ENCODE measurements at regions not wholly inside any gene's neighbourhood (a gene's known extent, or its start where the extent isn't known, plus 50 kb on each side); places are given as distances from the start of the nearest gene placed in this dataset.
A peak's percentile ranks its signal among the peaks of the same experiment; 100 is the strongest.

DNA sequence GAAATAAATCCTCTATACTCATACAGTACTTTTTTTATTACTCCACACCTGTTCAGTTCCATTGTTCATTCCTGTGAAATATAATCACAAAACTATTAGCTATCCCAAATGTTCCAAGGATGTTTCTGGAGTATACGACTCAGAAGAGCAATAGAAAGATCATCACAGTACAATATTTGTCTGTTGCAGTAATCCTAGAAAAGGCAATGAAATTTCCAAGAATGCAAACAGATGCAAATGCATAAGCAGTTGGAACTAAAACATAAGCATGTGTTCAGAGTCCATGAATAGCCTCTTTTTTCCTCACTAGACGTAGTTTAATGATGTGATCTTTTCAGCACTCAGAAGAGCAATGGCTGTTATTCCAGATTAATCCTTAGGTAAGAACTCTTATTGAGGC, 55.2 kb downstream of the RTL3 start:
- no peaks in the 10 kb centered on the region for H3K4me1 ChIP-seq
- no peak overlapping the region for H3K4me3 ChIP-seq
- no peaks in the 10 kb centered on the region for H3K36me3 ChIP-seq
- H3K27me3 ChIP-seq: no peaks in the 10 kb centered on the region
- intact Hi-C loops (cut with DNase I): no loop called here
- H3K27ac ChIP-seq: no peak overlapping the region
- DNase-seq (no peak), ATAC-seq (no peak)
- no peaks in the 10 kb centered on the region for H3K9me3 ChIP-seq
- TF ChIP-seq, protein P1, sequence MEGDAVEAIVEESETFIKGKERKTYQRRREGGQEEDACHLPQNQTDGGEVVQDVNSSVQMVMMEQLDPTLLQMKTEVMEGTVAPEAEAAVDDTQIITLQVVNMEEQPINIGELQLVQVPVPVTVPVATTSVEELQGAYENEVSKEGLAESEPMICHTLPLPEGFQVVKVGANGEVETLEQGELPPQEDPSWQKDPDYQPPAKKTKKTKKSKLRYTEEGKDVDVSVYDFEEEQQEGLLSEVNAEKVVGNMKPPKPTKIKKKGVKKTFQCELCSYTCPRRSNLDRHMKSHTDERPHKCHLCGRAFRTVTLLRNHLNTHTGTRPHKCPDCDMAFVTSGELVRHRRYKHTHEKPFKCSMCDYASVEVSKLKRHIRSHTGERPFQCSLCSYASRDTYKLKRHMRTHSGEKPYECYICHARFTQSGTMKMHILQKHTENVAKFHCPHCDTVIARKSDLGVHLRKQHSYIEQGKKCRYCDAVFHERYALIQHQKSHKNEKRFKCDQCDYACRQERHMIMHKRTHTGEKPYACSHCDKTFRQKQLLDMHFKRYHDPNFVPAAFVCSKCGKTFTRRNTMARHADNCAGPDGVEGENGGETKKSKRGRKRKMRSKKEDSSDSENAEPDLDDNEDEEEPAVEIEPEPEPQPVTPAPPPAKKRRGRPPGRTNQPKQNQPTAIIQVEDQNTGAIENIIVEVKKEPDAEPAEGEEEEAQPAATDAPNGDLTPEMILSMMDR (IDR thresholded peaks at IDR 0.05): no peak

DNA sequence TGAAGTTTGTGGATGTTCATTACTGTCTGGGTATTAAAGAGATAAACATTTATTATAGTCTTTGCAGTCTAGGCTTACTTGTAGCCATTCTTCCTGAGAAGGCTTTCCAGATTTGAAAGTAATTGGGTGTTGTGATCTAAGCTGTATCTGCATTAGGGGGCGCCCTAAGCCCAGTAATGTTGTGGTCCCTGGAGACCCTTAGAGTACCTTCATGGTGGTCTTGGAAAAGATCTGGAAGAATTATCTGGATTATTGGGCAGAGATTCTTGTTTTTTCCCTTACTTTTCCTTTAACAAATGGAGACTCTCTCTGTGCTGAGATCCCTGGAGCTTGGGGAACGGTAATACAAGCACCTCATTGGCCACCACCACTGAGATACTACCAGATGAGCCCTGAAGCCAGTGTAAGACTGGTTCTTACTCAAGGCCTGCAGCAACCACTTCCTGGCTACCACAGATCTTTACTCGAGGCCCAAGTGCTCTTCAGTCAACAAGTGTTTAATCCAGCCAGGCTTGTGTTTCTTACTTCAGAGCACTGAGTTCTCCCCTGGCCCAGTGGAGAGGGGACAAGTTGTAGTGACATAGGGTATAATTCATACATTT, 63.1 kb downstream of the RTL3 start:
- H3K36me3 ChIP-seq: no peaks in the 10 kb centered on the region
- H3K27me3 ChIP-seq: no peaks in the 10 kb centered on the region
- no peaks in the 10 kb centered on the region for H3K9me3 ChIP-seq
- H3K4me1 ChIP-seq: no peaks in the 10 kb centered on the region
- no peak overlapping the region for H3K27ac ChIP-seq
- ATAC-seq (peak; percentile 43), DNase-seq (no peak)
- intact Hi-C loops (cut with DNase I): no loop called here
- TF ChIP-seq, protein P1 (IDR thresholded peaks at IDR 0.05): no peak
- H3K4me3 ChIP-seq: no peak overlapping the region

DNA sequence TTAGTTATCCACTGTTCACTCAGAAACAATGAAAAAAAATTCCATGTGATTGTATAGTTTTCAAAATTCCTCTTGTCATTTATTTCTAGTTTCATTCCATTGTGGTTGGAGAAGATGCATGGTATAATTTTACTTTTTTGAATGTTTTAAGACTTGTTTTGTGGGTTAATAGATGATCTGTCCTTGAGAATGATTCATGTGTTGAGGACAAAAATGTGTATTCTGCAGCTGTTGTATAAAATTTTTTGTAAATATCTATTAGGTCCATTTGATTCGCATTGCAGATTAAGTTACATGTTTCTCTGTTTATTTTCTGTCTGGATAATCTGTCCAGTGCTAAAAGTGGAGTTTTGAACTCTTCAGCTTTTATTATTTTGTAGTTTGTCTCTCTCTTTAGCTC, 65.4 kb downstream of the RTL3 start:
- H3K4me3 ChIP-seq: no peak overlapping the region

DNA sequence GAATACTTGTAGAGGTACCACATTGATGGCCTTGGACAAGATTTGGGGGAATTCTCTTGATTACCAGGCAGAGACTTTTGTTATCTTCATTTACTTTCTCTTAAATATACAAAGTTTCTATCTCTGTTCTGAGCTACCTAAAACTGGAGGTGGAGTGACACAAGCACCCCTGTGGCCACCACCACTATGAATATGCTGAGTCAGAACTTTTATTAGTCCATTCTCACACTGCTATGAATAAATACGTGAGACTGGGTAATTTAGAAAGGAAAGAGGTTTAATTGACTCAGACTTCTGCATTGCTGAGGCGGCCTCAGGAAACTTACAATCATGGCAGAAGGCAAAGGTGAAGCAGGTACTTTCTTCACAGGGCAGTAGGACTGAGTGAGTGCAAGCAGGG, 67.1 kb downstream of the RTL3 start:
- intact Hi-C loops (cut with DNase I): no loop called here

More for the DNA sequence above, 65.4 kb downstream of the RTL3 start:
- Histone ChIP-seq H3K9me3 (no peaks in the 10 kb centered on the region), H3K4me1 (no peaks in the 10 kb centered on the region), H3K27me3 (no peaks in the 10 kb centered on the region), H3K27ac (no peak overlapping the region), H3K36me3 (no peaks in the 10 kb centered on the region)
- TF ChIP-seq, protein P1 (IDR thresholded peaks at IDR 0.05): no peak
- DNase-seq (no peak), ATAC-seq (no peak)
- intact Hi-C loops (cut with DNase I): no loop called here

DNA sequence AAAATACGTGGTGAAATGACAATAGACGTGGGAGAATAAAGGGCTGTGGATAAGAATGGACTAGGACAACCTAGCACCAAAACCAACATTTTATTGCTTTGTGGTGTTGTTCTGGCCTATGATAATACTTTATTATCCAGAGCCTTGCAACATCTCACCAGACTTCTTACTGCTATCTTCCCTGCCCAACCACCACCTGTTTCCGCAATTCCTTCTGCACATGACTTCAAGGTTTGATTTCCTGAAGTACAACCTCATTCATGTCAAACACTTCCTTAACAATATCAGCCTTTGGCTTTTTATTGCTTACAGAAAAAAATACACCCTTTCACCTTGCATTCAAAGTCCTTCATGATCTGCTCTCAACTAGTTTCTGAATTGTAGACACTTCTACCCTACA, 84.8 kb downstream of the RTL3 start:
- TF ChIP-seq, protein P1 (IDR thresholded peaks at IDR 0.05): no peak
- Histone ChIP-seq H3K27ac (no peak overlapping the region), H3K27me3 (no peaks in the 10 kb centered on the region), H3K4me3 (no peak overlapping the region), H3K36me3 (no peaks in the 10 kb centered on the region), H3K4me1 (no peaks in the 10 kb centered on the region), H3K9me3 (no peaks in the 10 kb centered on the region)
- intact Hi-C loops (cut with DNase I): no loop called here
- no peak for ATAC-seq
- no peak for DNase-seq

More for the DNA sequence above, 67.1 kb downstream of the RTL3 start:
- H3K9me3 ChIP-seq: no peaks in the 10 kb centered on the region
- no peak overlapping the region for H3K27ac ChIP-seq
- H3K4me3 ChIP-seq: no peak overlapping the region
- no peaks in the 10 kb centered on the region for H3K36me3 ChIP-seq
- TF ChIP-seq, protein P1 (IDR thresholded peaks at IDR 0.05): no peak
- H3K27me3 ChIP-seq: no peaks in the 10 kb centered on the region
- no peaks in the 10 kb centered on the region for H3K4me1 ChIP-seq
- DNase-seq: no peak
- ATAC-seq: no peak

DNA sequence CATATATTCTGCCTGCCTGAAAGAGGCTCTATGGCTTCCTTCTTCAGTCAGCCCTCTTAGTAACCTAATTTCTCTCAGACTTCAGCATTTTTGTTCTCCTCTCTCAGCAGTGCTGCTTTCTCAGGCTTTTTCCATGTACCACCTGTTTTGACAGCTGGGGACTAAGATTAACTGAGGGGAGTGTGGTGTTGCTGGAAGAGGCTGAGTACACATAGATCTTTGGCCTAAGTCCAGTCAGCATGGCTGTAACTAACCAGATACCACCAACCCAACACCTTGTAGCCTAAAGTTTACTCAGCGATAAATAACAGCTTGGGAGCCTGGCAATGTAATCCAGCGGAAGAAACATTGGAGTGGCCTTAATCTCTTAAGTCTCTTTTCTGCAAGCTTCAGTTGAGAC, 85.5 kb downstream of the RTL3 start:
- Histone ChIP-seq H3K27me3 (no peaks in the 10 kb centered on the region), H3K4me3 (no peak overlapping the region), H3K4me1 (no peaks in the 10 kb centered on the region), H3K27ac (no peak overlapping the region), H3K9me3 (no peaks in the 10 kb centered on the region), H3K36me3 (no peaks in the 10 kb centered on the region)
- TF ChIP-seq, protein P1 (IDR thresholded peaks at IDR 0.05): no peak
- DNase-seq: no peak
- intact Hi-C loops (cut with DNase I): no loop called here
- ATAC-seq: no peak
